ENCODE measurements at regions not wholly inside any gene's neighbourhood (a gene's known extent, or its start where the extent isn't known, plus 50 kb on each side); places are given as distances from the start of the nearest gene placed in this dataset.

GRCh38 chr18:59822612-59823550 is 76.9 kb upstream of the PMAIP1 start:
- no peaks in the 10 kb centered on the region for H3K9me2 ChIP-seq
- peak overlapping the region; percentile 8; the same call in 1 of the 2 replicates for H3K4me2 ChIP-seq

GRCh38 chr18:59821983-59822382 is 77.8 kb upstream of the PMAIP1 start:
- DNase-seq: no peak
- Histone ChIP-seq H3K9ac (peak overlapping the region; percentile 41), H3K4me2 (peak overlapping the region; percentile 20; the same call in 1 of the 2 replicates)

More at GRCh38 chr18:59822612-59823550, 76.9 kb upstream of the PMAIP1 start:
- Histone ChIP-seq H3K27me3 (ENCODE audit: insufficient read depth) (no peaks in the 10 kb centered on the region), H3K4me1 (ENCODE audit: control insufficient read depth in 1 of 2, insufficient read depth in 2 of 2, low read depth in 1 of 2, low read length in 1 of 2) (peaks cover 0 to 12% of the 10 kb centered on the region in 2 experiments; a peak in 1 of 4 replicates), H4K20me1 (ENCODE audit: insufficient read depth) (no peaks in the 10 kb centered on the region), H3K9me3 (no peaks in the 10 kb centered on the region), H3K79me2 (ENCODE audit: insufficient read depth) (no peaks in the 10 kb centered on the region), H3K27ac (ENCODE audit: low read depth in 2 of 2, low read length in 1 of 2) (peak overlapping the region in 1 of 2 experiments; percentile 54; a peak in 2 of 4 replicates), H3F3A (replicated peaks; ENCODE audit: insufficient read depth) (peaks cover 16% of the 10 kb centered on the region), H2AFZ (ENCODE audit: low read depth) (peak overlapping the region; percentile 61), H3K4me3 (ENCODE audit: low read depth in 2 of 2, low read length in 1 of 2) (no peak overlapping the region), H3K36me3 (replicated peaks in 1 of 2; ENCODE audit: control insufficient read depth in 1 of 2, insufficient read depth in 2 of 2, low read length in 1 of 2) (no peaks in the 10 kb centered on the region), H3K9ac (peak overlapping the region; percentile 34)
- CTCF ChIA-PET: interaction anchor here (0.8 to 9.4 kb wide), 88 partner anchors 9 to 739 kb away, joined by 3 to 276 read pairs (median 5); partner anchors contain the start of gene CCBE1
- TF ChIP-seq GABPA (IDR thresholded peaks at IDR 0.05; ENCODE audit: low read depth): no peak
- TF ChIP-seq ELF1 (IDR thresholded peaks at IDR 0.05): no peak
- TF ChIP-seq POLR2AphosphoS5 (IDR thresholded peaks at IDR 0.05; ENCODE audit: low read depth, low read length): no peak
- no peak for TF ChIP-seq JUND (IDR thresholded peaks at IDR 0.05)
- POLR2A ChIA-PET: interaction anchor here (1.1 kb wide), 1 partner anchor 362 kb away, joined by 4 read pairs; no protein-coding TSS in a partner anchor
- DNase-seq: no peak
- WGBS (ENCODE audit: low lambda C conversion rate): 80% methylated on average over 7 of the region's 7 CpGs

More at GRCh38 chr18:59821983-59822382, 77.8 kb upstream of the PMAIP1 start:
- H3K27ac ChIP-seq (ENCODE audit: low read depth in 2 of 2, low read length in 1 of 2): peak overlapping the region in 1 of 2 experiments; percentile 54; a peak in 2 of 4 replicates
- WGBS (ENCODE audit: low lambda C conversion rate): 68% methylated on average over 2 of the region's 2 CpGs
- no peaks in the 10 kb centered on the region for H4K20me1 ChIP-seq (ENCODE audit: insufficient read depth)
- no peaks in the 10 kb centered on the region for H3K36me3 ChIP-seq (replicated peaks in 1 of 2; ENCODE audit: control insufficient read depth in 1 of 2, insufficient read depth in 2 of 2, low read length in 1 of 2)
- H3F3A ChIP-seq (replicated peaks; ENCODE audit: insufficient read depth): peaks cover 16% of the 10 kb centered on the region
- peak overlapping the region; percentile 61 for H2AFZ ChIP-seq (ENCODE audit: low read depth)
- H3K9me2 ChIP-seq: no peaks in the 10 kb centered on the region
- CTCF ChIA-PET: interaction anchor here (0.9 to 9.4 kb wide), 16 partner anchors 9 to 573 kb away, joined by 3 to 276 read pairs (median 24); partner anchors contain the start of gene CCBE1
- no peaks in the 10 kb centered on the region for H3K27me3 ChIP-seq (ENCODE audit: insufficient read depth)
- no peaks in the 10 kb centered on the region for H3K79me2 ChIP-seq (ENCODE audit: insufficient read depth)
- H3K9me3 ChIP-seq: no peaks in the 10 kb centered on the region
- peaks cover 0 to 12% of the 10 kb centered on the region in 2 experiments; a peak in 1 of 4 replicates for H3K4me1 ChIP-seq (ENCODE audit: control insufficient read depth in 1 of 2, insufficient read depth in 2 of 2, low read depth in 1 of 2, low read length in 1 of 2)
- TF ChIP-seq RXRA (IDR thresholded peaks at IDR 0.05; ENCODE audit: borderline replicate concordance, low read depth) (no peak), TAF1 (IDR thresholded peaks at IDR 0.05; ENCODE audit: borderline replicate concordance, low read depth, low read length) (no peak), SMC3 (IDR thresholded peaks at IDR 0.05; ENCODE audit: low read depth, low read length) (peak; percentile 30; the same call in 1 of the 2 replicates), FOXJ3 (CRISPR knock-in tag; IDR thresholded peaks at IDR 0.05) (no peak), FOSL2 (IDR thresholded peaks at IDR 0.05; ENCODE audit: borderline replicate concordance, low read depth) (no peak), NFIC (IDR thresholded peaks at IDR 0.05; ENCODE audit: borderline replicate concordance) (no peak), TCF12 (IDR thresholded peaks at IDR 0.05) (0 out of 2 replicates have a peak, but pooled peaks have one; percentile 45), MEF2A (IDR thresholded peaks at IDR 0.05; ENCODE audit: borderline replicate concordance, low read depth) (no peak), JUND (IDR thresholded peaks at IDR 0.05) (0 out of 2 replicates have a peak, but pooled peaks have one; percentile 10)
- TF ChIP-seq, protein P1, sequence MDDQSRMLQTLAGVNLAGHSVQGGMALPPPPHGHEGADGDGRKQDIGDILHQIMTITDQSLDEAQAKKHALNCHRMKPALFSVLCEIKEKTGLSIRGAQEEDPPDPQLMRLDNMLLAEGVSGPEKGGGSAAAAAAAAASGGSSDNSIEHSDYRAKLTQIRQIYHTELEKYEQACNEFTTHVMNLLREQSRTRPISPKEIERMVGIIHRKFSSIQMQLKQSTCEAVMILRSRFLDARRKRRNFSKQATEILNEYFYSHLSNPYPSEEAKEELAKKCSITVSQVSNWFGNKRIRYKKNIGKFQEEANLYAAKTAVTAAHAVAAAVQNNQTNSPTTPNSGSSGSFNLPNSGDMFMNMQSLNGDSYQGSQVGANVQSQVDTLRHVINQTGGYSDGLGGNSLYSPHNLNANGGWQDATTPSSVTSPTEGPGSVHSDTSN (IDR thresholded peaks at IDR 0.05): no peak
- POLR2A ChIA-PET: no interaction called here
- H3K4me3 ChIP-seq (ENCODE audit: low read depth in 2 of 2, low read length in 1 of 2): no peak overlapping the region
